DMS79 treated with DMSO at 0.1 percent for 48 hours (cell line): ENCODE measurements at regions not wholly inside any gene's neighbourhood (a gene's known extent, or its start where the extent isn't known, plus 50 kb on each side); places are given as distances from the start of the nearest gene placed in this dataset.
"Not testable (repeated sequence)": the region's sequence is repeated elsewhere in the genome, so short reads cannot be mapped to it uniquely, and the experiment has no call there.

Experiments
- DNase-seq: peaks from one replicate; lab custom pipeline; 2025; lab: John Stamatoyannopoulos, UW

DNA sequence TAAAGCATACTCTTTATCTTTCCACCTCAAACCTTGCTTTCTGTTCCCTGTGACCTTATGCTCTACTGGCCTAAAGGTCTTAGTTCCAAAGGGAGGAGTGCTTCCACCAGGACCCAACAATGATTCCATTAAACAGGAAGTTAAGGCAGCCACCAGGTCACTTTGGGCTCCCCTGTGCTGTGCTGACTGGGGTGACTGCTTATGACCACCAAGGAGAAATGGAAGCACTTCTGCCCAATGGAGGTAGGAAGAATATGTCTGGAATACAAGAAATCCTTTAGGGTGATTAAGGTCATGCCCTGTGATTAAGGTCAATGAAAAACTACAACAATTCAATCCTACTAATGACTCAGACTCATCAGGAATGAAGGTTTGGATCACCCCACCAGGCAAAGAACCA is 233.8 kb upstream of the CDH11 start:
- no peak for DNase-seq

DNA sequence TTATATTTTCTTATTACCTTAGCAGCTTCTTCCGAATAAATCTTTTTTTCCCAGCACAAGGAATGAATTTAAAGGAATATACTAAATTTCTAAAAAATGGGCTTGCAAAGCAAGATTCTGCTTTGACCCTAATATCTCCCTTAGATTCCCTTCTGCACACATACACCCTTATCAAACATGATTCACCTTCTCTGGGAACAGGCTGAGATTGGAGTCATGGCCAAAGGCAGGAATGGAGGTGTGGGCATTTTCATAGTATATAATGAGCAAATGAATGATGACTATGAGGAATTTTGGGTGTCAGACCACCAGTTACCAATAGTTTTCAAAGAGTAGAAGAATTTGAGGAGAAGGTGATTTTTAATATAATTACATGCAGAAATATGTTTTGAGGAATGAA is 231.3 kb upstream of the CDH11 start:
- no peak for DNase-seq

DNA sequence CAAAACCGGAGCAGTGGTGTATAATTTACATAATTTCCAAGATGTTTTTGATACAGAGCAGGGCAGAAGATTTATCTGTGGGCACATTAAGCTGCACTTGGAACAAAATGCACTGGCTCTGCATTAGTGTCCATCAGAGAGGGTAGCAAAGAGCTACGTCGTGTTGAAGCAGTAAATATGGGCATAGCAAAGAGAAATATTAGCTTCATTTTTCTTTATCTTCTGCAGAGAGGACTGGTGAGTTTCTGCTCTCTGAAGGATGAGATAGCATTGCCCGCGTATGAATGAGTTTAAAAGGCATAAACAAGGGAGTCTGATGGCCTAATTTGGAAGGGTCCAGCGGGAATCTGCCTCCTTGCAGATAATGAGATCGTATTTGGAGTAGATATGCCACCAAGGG is 227.8 kb upstream of the CDH11 start:
- no peak for DNase-seq

DNA sequence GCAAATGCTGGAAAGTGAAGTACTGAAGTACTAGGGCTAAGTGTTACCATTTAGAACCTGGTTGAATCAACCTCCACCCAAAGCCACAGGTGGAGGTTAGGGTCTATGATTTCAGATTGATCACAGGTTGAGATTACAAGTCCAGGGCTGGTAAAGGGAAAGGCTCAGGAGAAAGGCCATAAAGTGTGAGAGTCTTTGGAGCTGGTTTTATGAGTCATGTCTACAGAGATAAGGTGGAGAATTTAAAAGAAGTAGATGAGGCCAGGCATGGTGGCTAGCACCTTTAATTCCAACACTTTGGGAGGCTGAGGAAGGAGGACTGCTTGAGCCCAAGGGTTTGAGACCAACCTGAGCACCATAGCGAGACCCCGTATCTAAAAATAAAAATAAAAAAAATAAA is 221.7 kb upstream of the CDH11 start:
- no peak for DNase-seq

DNA sequence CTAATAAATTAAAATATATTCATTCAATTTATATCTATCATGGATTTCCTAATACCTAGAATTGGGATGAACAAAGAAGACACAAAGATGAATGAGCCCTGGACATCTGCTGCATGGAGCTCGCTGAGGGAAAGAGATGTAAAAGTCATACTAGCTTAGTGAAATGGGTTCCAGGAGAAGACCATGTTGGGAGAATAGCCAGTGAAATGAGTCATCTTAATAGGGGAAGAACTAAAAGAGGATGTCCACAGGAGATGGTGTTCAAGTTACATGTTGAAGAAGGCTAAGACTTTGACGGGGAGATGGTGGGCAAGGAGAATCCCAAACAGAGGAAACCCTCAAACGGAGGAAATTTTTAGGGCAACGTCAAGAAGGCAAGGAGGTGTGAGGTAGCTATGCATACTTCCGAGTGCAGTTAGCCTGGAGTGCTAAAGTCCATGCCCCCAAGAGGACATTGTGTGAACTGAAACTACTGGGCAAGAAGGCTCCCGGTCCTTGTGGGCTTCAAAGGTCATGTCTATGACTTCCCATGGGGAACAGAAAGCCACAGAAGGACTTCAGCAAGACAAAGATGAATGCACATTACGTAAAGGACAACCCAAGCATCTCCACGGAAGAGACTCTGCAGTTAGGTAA is 220.5 kb upstream of the CDH11 start:
- DNase-seq: no peak

DNA sequence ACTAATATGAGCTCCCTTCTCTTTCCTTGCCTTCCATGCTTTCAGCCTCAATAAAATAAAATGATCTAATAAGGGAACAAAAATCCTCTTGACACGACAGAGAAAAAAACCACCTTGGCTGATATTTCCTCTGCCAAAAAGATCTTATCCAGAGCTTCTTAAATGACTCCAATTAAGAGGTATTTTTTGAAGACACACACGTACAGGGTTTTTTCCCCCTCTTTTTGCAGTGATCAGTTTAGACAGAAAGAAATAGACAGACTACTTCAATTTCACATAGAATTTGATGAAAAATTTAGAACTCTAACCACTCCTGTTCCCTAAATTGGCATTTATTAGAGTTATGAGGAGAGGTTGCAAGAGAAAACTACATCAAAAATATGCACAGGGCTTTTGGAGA is 217.2 kb upstream of the CDH11 start:
- no peak for DNase-seq

DNA sequence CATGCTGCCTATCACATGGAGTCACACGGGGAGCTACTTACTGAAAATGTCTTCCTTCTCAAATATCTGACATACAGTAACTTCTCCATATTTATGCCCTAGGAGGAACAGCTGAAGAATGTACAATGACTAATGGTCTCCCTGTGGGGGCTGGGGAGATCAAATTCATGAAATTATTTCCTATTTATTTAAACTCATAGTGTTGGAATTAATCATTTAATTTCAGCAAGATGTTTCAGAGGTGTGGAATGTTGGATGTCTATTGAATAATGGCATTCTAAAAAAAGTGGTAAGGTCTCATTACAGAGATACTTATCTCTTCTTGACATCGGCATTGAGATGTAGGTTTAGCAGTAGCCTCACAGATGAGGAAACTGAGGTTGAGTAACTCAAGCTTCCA is 214.3 kb upstream of the CDH11 start:
- no peak for DNase-seq

DNA sequence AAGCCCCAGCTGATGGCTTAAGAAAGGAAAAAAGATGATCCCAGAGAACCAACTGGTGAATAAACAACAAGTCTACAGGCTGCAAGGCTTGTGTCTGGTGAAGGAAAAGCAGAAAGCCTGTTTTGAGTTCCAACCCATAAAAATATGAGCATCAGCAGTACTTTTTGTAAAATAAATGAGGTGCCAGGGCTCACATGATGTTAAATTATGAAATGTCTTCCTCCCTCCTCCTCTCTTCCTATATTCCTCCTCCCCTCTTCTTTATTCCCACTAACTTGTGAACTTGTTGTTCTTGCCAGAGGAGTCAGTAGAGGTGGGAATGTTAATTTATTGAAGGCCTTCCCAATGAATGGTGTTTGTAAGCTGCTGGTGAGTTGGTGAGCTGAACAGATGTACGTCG is 212.2 kb upstream of the CDH11 start:
- DNase-seq: no peak

DNA sequence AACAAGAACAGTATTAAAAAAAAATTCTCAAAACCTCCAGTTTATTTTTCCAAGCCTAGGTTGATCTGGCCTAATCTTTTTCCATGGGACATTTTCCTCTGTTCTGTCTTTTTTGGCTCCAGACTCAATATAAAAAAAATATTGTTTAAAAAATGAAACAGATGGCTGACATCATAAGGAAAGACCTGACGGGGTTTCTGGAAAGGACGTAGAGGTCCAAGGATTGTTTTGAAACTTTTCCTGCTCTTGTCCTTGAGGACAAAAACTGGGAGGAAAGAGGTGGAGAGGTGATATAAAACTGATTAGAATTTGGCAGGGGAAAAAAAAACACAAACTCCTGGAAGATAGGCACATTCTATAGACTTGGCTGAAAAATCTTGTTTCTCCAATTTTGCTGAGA is 211.4 kb upstream of the CDH11 start:
- no peak for DNase-seq

DNA sequence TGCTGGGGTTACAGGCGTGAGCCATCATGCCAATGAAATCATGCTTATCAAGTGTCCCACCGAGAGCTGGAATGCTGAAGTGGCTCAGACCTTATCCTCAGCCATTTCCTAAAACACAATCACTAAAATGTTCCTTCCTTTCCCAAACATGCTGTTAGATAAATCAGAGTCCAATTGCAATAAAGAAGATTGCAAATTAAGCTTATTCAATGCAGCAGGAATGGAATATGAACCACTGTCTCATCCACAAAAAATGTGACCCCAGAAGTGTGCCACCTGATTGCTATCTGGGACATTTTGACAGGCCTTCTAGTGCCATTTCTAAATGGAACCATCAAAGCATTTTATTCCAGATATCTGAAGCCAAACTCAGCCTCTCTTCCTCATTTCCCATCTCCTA is 205.5 kb upstream of the CDH11 start:
- no peak for DNase-seq

DNA sequence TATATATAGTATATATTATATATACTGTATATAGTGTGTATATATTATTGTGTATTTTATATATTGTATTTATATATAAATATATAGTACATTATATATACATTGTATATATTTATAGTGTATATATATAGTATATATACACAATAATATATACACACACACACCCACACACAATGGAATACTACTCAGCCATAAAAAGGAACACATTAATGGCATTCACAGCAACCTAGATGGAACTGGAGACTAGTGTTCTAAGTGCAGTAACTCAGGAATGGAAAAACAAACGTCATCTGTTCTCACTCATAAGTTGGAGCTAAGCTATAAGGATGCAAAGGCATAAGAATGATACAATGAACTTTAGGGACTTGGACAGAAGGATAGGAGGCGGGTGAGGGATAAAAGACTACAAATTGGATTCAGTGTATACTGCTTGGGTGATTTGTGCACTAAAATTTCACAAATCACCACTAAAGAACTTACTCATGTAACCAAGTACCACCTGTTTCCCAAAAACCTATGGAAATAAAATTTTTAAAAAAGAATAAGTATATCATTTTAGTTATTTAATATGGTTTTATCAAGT is 201.9 kb upstream of the CDH11 start:
- DNase-seq: no peak

DNA sequence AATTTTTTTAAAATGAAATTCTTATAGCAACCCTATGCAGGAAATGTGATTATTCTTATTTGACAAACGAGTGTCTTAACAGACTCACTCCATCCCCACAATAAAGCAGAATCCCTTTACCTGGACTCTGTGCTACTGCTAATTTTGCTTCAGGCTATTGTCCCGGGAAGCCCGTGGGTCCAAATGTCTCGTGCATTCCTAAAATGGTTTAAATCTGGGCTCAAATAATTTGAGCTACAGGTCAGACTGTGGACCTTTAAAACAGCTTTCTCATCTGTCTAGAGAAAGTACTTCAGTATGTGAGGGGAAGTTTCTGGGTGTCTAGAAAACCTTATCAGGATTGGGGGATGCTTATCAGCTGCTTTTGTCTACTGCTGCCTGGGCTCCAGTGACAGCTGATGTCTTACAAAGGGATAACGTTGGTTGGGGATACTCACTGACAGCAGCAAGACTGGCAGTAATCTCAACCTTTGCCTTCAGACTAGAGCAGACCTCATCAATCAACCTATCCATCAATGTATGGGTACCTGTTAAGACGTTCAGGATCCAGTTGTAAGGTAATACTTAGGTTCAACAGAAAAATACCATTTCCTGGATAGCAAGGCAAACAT is 197.9 kb upstream of the CDH11 start:
- no peak for DNase-seq

DNA sequence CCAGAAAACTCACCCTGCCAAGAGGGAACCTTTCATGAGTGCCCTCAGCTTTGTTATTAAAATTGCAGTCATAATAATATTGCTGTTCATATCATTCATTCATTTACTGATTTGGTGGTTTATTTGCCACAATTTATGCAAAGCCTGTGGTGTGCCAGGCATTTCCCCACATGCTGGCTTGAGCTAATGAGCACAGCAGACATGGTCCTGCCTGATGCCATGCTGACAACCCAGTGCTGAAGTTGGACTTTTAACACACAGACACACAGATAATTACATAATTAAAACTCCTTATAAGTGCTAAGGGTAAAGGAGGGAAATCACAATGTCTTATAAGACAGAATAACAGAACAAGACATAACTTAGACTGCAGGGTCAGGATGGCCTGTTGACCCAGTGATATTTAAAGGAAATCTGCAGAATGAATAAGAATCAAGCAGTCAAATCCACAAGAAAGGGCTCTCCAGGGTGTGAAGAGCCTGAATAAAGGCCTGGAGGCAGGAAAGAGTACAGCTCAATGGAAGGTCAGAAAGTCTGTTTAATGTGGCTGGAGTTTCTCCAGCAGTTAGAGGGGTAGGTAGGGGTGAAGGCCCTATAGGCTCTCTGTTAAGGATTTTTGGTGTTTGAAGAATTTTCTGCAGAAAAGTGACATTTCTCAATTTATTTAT is 196.9 kb upstream of the CDH11 start:
- no peak for DNase-seq

DNA sequence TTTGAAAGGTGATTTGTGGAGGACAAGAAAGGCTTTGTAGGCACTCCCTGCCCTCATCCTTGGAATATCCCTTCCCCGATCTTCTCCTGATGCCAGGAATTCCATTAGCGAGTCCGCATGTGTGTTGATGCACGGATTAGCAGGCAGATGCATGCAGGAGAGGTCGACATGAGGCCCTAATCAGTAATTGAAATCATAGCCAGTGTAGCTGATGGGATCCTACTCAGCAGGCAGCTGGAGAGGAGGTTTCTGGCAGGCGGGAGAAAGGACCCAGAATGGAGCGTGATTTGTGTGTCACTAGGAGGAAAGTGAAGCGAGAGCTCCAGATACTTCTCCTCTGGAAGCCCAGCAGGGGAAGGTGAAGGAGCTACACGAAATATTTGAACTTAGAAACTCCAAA is 196.3 kb upstream of the CDH11 start:
- DNase-seq: no peak

DNA sequence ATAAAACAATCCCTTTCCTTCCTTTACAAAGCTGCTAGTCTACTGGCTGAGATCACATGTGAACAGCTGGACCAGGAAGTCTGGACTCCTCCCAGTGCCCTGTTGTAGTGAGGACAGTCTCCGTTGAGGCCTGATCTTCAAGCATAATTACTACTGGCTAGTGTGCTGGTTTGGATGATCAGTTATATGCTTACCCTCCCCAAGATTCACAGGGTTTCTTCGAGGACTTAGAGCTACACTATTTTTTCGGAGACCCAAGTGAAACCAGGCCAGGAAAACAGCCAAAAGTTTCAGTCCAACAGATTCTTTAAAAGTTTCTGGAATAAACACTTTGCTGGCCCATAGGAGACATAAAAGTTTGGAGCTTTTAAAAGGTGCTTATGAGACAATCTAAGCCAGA is 194.9 kb upstream of the CDH11 start:
- DNase-seq: no peak

DNA sequence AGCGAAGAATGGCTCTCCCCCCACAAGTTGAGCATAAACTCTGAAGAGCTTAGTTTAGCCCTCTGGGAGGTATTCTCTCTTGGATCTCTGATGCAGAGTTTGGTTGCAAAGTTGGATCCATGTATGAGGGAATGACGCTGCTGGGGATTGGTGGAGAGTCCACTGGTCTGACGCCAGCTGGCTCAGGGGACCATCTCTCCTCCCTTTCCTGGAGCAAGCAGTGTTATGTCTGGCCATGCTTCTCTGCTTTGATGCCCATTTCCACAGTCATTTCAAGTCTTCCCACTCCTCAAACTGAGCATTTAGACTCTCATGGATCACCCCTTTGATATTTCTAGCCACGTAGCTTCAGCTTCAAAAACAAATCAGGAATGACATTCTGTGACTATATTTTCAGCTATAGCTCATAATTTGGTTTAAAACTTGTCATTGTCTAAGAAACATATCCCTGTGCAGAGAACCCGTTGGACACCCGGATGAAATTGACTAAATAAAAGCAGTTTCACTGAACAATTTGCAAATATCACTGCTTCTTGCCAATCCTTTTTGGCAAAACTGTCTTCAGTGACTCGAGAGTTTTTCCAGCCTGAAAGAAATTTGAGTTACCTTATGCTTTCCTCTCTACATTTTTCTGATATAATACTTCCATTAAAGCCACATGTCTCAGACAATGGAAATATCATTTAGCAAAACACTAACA is 193.4 kb upstream of the CDH11 start:
- no peak for DNase-seq

DNA sequence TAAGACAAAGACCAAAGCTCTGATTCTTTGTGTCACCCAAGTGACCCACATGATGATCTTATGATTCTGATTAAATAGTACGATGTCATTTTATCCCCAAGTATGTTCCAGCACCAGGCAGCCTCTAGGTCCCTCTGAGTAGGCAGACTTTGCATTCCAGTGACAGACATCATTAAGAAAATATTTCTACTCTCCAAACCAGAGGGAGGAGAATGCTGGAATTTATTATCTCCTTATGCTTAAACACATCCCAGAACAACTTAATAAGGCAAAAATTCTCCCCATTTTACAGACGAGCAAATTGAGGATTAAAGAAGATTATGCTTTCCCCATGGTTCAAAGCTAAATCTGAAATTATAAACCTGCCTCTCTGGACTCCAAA is 192.8 kb upstream of the CDH11 start:
- no peak for DNase-seq

DNA sequence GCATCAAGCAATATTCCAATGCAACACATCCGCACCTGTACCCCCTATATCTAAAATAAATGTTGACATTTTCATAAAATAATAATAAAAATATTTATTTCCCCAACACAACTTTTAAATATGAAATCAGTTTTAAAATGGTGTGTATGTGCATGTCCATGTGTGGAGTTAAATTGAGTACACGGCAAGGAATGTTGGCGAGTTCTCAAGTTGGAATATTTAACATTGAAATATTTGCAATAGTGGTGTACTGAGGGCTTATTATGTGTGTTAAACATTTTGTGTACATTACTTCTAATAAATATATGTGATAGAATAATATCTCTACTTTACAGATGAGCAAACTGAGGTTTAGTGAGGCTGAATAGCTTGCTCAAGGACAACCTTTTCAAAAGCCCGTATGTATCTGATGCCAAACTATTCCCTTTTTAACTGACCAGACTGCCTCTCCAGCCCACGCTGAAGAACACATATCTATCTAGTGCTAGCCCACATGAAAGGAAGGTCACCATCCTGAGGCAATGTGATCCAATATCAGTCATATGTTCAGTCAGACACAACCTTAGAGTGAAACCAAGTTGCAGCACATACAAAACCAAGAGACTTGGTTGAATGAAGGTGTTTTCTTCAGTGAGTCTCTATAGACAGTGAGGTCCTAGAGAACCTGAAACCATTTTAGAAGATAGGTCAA is 192.2 kb upstream of the CDH11 start:
- DNase-seq: no peak

DNA sequence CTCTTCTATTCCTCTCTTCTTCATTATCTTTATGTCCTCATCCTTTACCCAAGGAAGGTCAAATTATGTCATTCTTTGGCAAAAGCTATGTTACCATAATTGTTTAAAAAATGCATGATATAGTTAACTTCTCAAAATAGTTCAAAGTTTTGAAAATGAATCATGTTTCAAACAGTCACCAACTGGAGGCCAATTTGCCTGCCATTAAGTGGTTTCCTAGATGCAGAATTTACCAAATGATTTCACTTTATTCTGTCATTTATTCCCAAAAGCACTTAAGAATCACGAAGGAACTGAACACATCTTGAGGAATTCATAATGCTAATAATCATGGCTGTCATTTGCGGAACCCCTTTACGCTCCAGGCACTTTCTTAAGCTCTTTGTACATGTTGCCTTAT is 190.9 kb upstream of the CDH11 start:
- DNase-seq: no peak

DNA sequence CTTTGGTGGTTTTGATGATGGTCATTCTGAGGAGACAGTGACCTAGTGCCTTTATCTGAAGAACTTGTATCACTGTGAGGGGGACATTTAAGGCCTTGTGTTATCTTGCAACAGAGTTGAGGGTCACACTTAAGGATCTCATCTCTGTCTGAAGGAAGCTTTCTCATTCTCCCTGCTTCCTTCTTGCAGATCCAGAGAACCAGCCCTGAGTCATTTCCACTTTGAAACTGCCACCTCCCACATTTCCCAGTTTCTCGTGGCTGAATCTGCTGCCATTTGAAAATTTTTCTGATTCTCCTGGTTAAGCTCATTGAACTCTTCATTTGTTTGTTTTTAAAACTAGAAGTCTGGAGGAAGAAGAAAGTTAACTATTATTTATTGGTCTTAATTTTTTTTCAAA is 190.2 kb upstream of the CDH11 start:
- DNase-seq: no peak

DNA sequence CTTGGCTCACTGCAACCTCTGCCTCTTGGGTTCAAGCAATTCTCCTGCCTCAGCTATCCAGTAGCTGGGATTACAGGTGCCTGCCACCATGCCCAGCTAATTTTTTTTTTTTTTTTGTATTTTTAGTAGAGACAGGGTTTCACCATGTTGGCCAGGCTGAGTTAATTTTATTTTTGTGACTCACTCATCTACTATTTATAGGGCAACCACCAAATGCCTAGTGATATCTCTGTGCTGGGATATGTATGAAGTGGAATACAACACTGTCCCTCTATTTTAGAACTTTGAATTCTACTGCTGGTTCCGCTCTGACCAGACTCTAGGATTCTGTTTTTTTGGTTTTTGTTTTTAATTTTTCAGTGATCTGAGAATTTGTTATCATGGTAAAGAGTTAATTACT is 188.6 kb upstream of the CDH11 start:
- DNase-seq: not testable (repeated sequence)

DNA sequence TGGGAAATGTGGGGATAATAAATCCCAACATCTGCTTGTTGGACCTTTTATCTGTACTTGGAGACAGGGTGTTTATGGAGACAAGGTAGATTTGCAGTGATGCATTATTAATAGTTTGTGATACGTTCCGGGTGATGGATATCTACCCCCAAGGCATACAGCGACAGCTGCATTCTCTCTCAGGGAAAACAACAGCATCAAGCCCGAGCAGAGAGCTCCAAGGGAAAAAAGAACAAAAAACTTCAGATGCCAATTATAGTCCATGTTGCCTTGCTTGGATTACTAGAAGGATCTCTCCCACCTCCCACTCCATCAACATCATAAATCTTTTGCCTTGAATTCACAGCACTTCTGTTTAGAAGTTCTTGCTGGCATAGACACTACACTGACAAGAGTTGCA is 187.5 kb upstream of the CDH11 start:
- peak; percentile 24 for DNase-seq
